GM10248 (cell line): ENCODE measurements at regions not wholly inside any gene's neighbourhood (a gene's known extent, or its start where the extent isn't known, plus 50 kb on each side); places are given as distances from the start of the nearest gene placed in this dataset.

Experiments
- CTCF ChIA-PET: fragments of 300-600 bp; sonication (Branson Sonifier 250); formaldehyde crosslinking; extraction: SDS; loops from one replicate; lab custom pipeline; 2021; ENCODE audit warnings: antibody characterized with exemption; lab: Yijun Ruan, JAX
- POLR2A ChIA-PET: fragments of 350-650 bp; sonication (Branson Sonifier 250); formaldehyde crosslinking; extraction: SDS; loops from one replicate; lab custom pipeline; 2020; ENCODE audit warnings: antibody characterized with exemption; lab: Yijun Ruan, JAX
- DNase-seq: peaks from one replicate; pipeline ENCODE4 v3.0.0; 2012; ENCODE audit errors: extremely low spot score
- TF ChIP-seq, protein P1 (sequence below): IDR thresholded peaks from 2 replicates; pipeline ENCODE4 v1.5.1; 2012; ENCODE audit warnings: mild to moderate bottlenecking, low read depth; ENCODE audit errors: extremely low read depth, missing control alignments, control extremely low read depth

DNA sequence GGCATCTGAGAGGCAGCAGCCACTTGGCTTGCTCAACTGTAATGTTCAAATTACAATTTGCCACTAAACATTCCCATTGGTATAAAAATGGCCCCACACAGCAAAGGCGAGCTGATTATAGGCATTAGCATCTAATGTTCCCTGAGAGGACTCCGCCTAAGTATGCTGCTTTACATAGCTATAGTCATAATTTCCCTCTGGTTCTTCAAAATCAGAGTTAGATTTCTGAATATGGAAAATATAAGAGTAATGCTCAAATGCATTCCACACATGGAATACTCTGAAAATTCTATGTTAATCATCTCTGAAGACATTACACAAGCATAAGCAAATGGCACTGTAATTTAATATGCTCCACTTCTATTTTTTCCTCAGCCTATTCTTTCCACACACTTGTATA, 83.7 kb upstream of the BTG1 start:
- POLR2A ChIA-PET, result interaction anchor here (0.9 kb wide), 1 partner anchor 84 kb away, joined by 4 read pairs; the partner anchor contains the start of gene BTG1

DNA sequence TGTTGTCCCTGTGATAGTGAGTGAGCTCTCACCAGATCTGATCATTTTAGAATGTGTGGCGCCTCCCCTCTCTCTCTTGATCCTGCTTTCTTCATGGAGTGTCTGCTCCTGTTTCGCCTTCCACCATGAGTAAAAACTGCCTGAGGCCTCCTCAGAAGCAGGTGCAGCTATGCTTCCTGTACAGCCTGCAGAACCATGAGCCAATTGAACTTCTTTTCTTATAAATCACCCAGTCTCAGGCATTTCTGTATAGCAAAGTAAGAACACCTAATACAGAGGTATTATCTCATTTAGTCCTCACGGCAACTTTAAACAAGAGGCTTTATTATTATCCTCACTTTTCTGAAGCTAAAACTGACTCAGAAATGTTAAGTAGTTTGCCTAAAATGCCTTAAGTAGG, 81.3 kb upstream of the BTG1 start:
- TF ChIP-seq, protein P1, sequence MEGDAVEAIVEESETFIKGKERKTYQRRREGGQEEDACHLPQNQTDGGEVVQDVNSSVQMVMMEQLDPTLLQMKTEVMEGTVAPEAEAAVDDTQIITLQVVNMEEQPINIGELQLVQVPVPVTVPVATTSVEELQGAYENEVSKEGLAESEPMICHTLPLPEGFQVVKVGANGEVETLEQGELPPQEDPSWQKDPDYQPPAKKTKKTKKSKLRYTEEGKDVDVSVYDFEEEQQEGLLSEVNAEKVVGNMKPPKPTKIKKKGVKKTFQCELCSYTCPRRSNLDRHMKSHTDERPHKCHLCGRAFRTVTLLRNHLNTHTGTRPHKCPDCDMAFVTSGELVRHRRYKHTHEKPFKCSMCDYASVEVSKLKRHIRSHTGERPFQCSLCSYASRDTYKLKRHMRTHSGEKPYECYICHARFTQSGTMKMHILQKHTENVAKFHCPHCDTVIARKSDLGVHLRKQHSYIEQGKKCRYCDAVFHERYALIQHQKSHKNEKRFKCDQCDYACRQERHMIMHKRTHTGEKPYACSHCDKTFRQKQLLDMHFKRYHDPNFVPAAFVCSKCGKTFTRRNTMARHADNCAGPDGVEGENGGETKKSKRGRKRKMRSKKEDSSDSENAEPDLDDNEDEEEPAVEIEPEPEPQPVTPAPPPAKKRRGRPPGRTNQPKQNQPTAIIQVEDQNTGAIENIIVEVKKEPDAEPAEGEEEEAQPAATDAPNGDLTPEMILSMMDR, result no peak
- ChIA-PET CTCF (interaction anchor here (1.0 to 1.4 kb wide), 3 partner anchors 9 to 181 kb away, joined by 3 to 5 read pairs (median 3); no protein-coding TSS in a partner anchor), POLR2A (no interaction called here)
- DNase-seq, result no peak

More for the DNA sequence above, 83.7 kb upstream of the BTG1 start:
- CTCF ChIA-PET, result interaction anchor here (0.7 to 2.0 kb wide), 3 partner anchors 10 to 341 kb away, joined by 3 to 8 read pairs (median 3); no protein-coding TSS in a partner anchor
- DNase-seq, result no peak
- TF ChIP-seq, protein P1, result no peak

DNA sequence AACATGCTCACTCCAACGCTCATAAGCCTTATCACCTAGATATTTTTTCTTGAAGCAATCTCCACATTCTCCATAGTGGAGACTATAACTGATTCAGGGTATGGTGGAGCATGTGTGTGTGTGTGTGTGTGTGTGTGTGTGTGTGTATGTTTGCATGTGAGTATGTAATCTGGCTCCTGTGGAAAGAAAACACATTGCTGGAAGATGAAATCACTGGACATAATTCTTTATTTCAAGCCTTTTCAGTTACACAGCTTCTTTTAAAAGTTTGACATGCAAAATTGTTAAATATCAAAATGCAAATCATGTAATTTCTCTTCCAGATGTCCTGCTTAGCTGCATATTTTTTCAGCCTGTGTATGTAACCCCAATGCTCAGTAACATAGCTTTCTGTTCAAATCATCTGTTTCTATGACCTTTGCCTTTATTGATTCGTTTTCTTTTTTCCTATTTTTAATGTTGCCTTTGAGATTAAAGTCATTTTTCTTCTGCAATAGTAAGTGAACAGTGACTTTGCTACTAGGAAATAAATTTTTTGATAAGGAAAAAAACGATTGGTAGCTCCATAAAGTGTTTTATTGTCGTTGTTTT, 80.5 kb upstream of the BTG1 start:
- DNase-seq, result no peak
- POLR2A ChIA-PET, result no interaction called here
- CTCF ChIA-PET, result interaction anchor here (1.0 to 1.4 kb wide), 3 partner anchors 8 to 182 kb away, joined by 3 to 5 read pairs (median 3); no protein-coding TSS in a partner anchor
- TF ChIP-seq, protein P1, result no peak

DNA sequence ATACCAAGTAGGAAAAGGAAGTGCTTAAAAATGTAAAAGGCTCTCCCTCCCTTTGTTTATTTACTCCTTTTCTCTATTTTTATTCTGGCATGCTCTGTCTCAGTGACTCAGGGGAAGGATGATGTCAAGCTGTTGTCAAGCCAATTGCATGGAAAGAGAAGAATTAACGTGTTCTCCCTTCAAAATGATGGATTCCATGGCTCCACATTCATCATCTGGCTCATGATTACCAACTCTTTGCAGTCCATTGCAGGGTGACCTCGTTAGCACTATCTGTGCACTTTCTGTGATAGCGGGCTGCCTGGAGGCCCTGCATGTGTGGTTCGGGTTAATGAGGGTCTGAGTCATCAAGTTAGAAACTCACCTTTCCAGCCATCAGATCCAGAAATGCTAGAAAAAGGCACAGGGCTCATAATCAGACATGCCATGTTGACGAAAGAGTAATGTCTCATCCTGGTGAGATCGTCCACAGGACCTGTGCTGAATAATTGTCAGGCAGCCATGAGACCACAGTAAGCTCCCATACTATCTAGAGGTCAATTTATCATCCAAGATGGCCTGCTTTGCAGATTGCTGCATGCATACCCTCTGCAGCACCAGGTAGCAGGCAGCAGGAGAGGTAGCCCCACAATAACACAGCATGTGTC, 79.2 kb upstream of the BTG1 start:
- ChIA-PET CTCF (interaction anchor here (2.0 kb wide), 1 partner anchor 11 kb away, joined by 9 read pairs; no protein-coding TSS in a partner anchor), POLR2A (no interaction called here)
- TF ChIP-seq, protein P1, result no peak
- no peak for DNase-seq

DNA sequence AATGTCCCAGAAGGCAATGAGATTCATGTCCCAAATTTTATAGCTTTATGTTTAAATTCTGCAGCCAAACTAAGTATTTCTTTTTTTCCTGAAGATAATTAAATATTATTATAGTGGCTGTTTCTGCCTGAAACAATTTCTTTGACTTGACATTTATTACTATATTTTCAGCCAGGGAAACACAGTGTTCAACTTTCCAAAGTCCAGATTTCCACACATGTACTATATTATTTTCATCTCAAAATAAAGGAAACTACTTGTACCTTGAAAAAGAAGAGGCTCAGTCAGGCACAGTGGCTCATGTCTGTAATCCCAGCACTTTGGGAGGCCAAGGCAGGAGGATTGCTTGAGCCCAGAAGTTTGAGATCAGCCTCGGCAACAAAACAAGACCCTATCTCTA, 77.8 kb upstream of the BTG1 start:
- TF ChIP-seq, protein P1, result no peak
- ChIA-PET POLR2A (no interaction called here), CTCF (interaction anchor here (0.7 to 2.0 kb wide), 3 partner anchors 10 to 32 kb away, joined by 3 to 9 read pairs (median 4); no protein-coding TSS in a partner anchor)
- no peak for DNase-seq

DNA sequence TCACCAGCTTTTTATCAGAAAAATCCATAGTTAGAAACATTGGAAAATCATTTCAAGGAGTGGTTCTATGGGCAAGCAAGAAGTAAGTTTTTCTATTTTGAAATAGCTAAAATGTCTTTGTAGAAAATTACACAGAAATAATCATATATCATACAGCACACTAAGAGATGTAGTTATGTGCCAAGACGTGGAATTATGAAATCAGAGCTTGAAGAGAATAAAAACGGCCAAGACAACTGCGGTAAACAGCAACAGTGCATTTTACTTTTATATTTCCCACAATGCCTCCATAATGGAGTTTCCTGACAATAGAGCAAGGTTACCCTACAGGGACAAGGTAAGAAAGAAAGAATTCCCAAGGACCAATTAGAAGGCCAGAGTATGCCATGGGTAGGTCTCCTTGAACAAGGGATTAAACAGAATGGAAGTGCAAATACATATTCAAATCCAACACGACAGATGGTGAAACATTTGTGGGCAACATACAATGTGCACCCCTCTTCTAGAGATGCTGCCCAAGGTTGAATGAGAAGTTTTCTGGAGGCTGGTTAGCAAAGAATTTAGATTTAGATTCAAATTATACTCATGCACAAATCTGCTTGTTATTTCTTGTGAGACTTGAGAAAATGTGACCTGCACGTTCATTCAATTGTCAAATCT, 76.1 kb upstream of the BTG1 start:
- TF ChIP-seq, protein P1, result no peak
- CTCF ChIA-PET, result interaction anchor here (1.9 to 2.0 kb wide), 2 partner anchors 10 to 34 kb away, joined by 4 to 8 read pairs; no protein-coding TSS in a partner anchor
- DNase-seq, result no peak
- POLR2A ChIA-PET, result no interaction called here
